Stimulated activated CD4-positive, alpha-beta T cell treated with anti-CD3 and anti-CD28 coated beads, TNF-alpha, amount 100 ng/mL, for 48 hours (primary cell): ENCODE measurements at regions not wholly inside any gene's neighbourhood (a gene's known extent, or its start where the extent isn't known, plus 50 kb on each side); places are given as distances from the start of the nearest gene placed in this dataset.

Experiments used
- DNase-seq, 3 donors: peaks; one replicate each; pipeline ENCODE4 v3.0.0-alpha.2; 2020; ENCODE audit warnings: low read depth in 3 of 3

DNA sequence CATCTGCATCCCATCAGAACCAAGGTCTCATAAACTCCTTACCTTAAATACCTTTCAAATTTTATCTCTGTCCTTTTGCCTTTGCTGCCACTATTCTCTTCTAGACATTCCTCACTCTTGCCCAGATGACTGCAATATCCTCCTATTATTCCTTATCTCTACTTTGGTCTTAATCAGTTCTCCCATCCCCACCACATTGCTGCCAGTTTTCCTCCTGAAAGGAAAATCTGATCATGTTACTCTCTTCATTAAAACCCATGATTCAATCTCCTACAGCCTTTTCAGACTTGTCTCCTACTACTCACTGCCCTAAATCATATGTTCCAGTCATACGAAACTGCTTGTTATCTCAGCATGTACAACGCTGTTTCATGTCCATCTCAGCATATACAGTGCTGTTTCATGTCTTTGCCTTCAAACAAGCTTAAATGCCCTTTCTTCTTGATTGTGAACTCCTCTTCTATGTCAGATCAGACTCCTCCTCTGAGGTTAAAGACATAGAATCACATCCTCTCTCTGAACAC, 152.6 kb upstream of the FST start:
- no peak for DNase-seq

DNA sequence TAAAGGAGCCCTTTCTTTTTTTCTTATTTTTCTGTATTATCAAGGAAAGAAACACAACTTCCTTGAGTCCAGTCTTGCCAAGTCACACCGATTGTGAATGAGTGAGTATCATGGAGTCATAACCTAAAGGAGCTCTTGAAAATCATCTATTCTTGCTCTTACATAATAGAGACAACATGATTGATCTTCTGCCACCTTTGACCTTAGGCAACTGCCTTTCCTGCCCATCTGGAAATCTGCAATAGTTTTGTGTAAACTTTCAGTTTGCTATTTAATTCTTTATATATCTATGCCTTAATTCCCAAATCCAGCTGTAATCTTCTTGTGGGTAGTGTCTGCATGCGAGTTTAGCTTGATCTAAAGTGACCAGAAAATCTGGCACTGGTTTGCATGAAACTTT, 149.9 kb upstream of the FST start:
- DNase-seq: no peak

GRCh38 chr5:53331463-53331862, 149.0 kb upstream of the FST start:
- no peak for DNase-seq

GRCh38 chr5:53333160-53333559, 147.3 kb upstream of the FST start:
- no peak for DNase-seq

GRCh38 chr5:53334431-53334941, 145.9 kb upstream of the FST start:
- no peak for DNase-seq

- no peak for DNase-seq
Observed at GRCh38 chr5:53335115-53335514, 145.3 kb upstream of the FST start.

- DNase-seq: no peak
Observed at GRCh38 chr5:53337827-53338226, 142.6 kb upstream of the FST start.

DNA sequence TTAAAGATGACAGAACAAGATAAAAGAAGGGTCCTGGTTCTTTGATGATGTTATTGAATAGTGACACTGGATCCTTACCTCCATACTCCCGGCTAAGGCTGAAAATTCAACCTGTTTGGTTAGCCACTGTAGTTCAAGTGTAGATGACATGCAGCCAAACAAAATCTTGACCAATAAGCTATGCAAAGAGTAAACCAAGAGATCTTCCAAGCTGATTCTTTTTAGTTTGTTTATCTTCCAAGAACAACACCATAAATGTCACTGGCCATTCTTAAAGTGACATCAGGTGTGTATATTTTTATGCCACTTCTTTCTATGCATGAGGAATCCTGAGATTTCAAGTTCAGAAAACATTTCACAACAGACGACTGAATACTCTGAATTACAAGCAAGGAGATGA, 141.5 kb upstream of the FST start:
- no peak for DNase-seq

- DNase-seq: no peak
Observed at GRCh38 chr5:53339962-53340540, 140.4 kb upstream of the FST start.

- no peak for DNase-seq
Observed at GRCh38 chr5:53340956-53341750, 139.3 kb upstream of the FST start.

GRCh38 chr5:53342236-53342635, 138.2 kb upstream of the FST start:
- no peak for DNase-seq

GRCh38 chr5:53343187-53343586, 137.2 kb upstream of the FST start:
- no peak for DNase-seq

GRCh38 chr5:53350368-53350767, 130.1 kb upstream of the FST start:
- DNase-seq: no peak

GRCh38 chr5:53350991-53351770, 129.2 kb upstream of the FST start:
- DNase-seq: no peak

GRCh38 chr5:53355316-53355715, 125.1 kb upstream of the FST start:
- DNase-seq: no peak

DNA sequence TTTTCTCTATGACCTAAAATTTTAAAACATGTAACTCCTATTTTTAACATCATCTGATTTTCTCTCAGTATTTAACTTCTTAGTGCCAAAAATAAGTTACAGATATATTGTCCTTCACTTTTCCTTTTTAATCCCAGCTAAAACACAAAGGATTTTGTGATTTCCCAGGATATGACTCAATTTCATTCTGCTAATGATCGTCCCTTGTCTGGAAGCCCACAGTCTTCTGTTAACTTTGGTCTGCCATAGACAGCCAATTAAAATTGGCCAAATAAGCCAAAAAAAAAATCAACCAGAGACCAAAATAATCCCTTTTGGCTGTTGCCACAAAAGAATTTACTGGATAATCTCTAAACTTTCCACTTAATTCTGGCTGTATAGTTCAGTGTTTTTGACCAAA, 124.5 kb upstream of the FST start:
- no peak for DNase-seq

- no peak for DNase-seq
Observed at GRCh38 chr5:53357439-53357838, 123.0 kb upstream of the FST start.

GRCh38 chr5:53358794-53359193, 121.6 kb upstream of the FST start:
- DNase-seq: no peak

GRCh38 chr5:53359916-53360517, 120.4 kb upstream of the FST start:
- DNase-seq: no peak

DNA sequence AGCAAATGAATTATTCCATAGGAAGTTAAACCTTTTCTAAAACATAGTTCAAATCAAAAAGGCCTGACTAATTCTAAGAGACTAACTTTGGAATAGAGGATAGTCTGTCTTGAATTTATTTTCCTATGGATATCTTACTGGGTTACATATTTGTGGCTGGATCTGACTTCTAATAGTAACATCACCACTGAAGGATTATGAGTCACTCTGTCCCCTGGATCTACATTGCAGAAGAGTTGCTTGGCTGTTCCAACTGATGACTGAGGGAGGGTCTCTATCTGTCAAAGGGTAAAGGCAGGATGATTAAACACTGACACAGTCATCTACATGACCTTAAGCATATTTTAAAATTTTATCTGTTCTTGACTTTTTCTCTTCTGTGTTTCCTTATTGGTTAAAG, 119.6 kb upstream of the FST start:
- no peak for DNase-seq

GRCh38 chr5:53361708-53362107, 118.7 kb upstream of the FST start:
- DNase-seq: no peak

GRCh38 chr5:53362521-53362941, 117.9 kb upstream of the FST start:
- DNase-seq: no peak
